Esophagus muscularis mucosa (tissue), 2 donors: ENCODE measurements at regions not wholly inside any gene's neighbourhood (a gene's known extent, or its start where the extent isn't known, plus 50 kb on each side); places are given as distances from the start of the nearest gene placed in this dataset.

ENCODE experiments used
- POLR2A ChIP-seq: fragments of 450-650 bp; IDR thresholded peaks from one replicate; pipeline ENCODE4 v1.6.1; 2017; ENCODE audit warnings: antibody characterized with exemption, moderate library complexity, mild to moderate bottlenecking, low read depth
- POLR2AphosphoS5 ChIP-seq, 2 donors: sonication (generic); formaldehyde crosslinking; IDR thresholded peaks; one replicate each; pipeline ENCODE4 v1.6.1; 2017; ENCODE audit warnings: antibody characterized with exemption in 2 of 2

DNA sequence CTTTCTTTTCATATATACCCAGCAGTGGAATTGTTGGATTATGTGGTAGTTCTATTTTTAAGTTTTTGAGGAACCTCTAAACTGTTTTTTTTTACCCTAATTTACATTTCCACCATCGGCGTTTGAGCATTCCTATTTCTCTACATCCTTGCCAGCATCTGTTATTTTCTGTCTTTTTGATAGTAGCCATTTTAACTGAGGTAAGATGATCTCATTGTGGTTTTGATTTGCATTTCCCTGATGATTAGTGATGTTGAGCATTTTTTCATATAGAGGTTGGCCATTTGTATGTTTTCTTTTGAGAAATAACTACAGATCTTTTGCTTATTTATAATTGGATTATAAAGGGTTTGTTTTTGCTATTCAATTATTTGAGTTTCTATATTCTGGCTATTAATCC lies 71.7 kb upstream of the TNC start:
- TF ChIP-seq POLR2AphosphoS5 (IDR thresholded peaks at IDR 0.05) = no peak
- no peak for TF ChIP-seq POLR2A
